H1 (cell line): ENCODE measurements at regions not wholly inside any gene's neighbourhood (a gene's known extent, or its start where the extent isn't known, plus 50 kb on each side); places are given as distances from the start of the nearest gene placed in this dataset.

Source experiments
- CTCF ChIA-PET: fragments of 300-600 bp; sonication (Branson Sonifier 250); formaldehyde crosslinking; loops from one replicate; lab custom pipeline; 2021; ENCODE audit not compliant: partially characterized antibody; lab: Charles Lee
- POLR2A ChIA-PET: fragments of 300-600 bp; sonication (Branson Sonifier 250); formaldehyde crosslinking; loops from one replicate; lab custom pipeline; 2021; ENCODE audit warnings: inconsistent platforms; ENCODE audit not compliant: partially characterized antibody; lab: Charles Lee
- DNase-seq, 2 experiments: peaks; one replicate each; pipeline versions ENCODE4 v3.0.0 to v3.0.0-alpha.2; 2010 to 2022; ENCODE audit warnings: low spot score in 2 of 2, low read depth in 1 of 2, mixed read lengths in 1 of 2
- FAIRE-seq: peaks from 2 replicates; lab custom pipeline; 2011; peaks lifted over from hg19 to GRCh38; lab: Jason Lieb, UNC
- H2AFZ ChIP-seq: 2 replicates; pipeline ENCODE4 v1.8.1; 2012; ENCODE audit warnings: low read length, inconsistent platforms
- H2AK5ac ChIP-seq: 2 replicates; pipeline ENCODE4 v1.6.1; 2013; ENCODE audit warnings: low read depth, low read length
- H2BK120ac ChIP-seq: replicated peaks from 2 replicates; pipeline ENCODE3; 2013; ENCODE audit warnings: low read depth, low read length, inconsistent platforms
- H2BK12ac ChIP-seq: 2 replicates; pipeline ENCODE4 v1.6.1; 2013; ENCODE audit warnings: low read depth, low read length
- H2BK15ac ChIP-seq: 2 replicates; pipeline ENCODE4 v1.6.1; 2013; ENCODE audit warnings: low read length
- H2BK20ac ChIP-seq: 2 replicates; pipeline ENCODE4 v1.6.1; 2013; ENCODE audit warnings: low read length
- H2BK5ac ChIP-seq: 2 replicates; pipeline ENCODE4 v1.6.1; 2013; ENCODE audit warnings: low read depth, low read length
- H3K14ac ChIP-seq: 2 replicates; pipeline ENCODE4 v1.6.1; 2013; ENCODE audit warnings: inconsistent platforms; ENCODE audit not compliant: insufficient read length
- H3K18ac ChIP-seq: 2 replicates; pipeline ENCODE4 v1.6.1; 2013; ENCODE audit warnings: low read length; ENCODE audit errors: extremely low read depth
- H3K23ac ChIP-seq: 2 replicates; pipeline ENCODE4 v1.6.1; 2013; ENCODE audit warnings: inconsistent platforms; ENCODE audit not compliant: insufficient read length
- H3K23me2 ChIP-seq: 2 replicates; pipeline ENCODE4 v1.6.1; 2013; ENCODE audit warnings: low read depth, low read length
- H3K27ac ChIP-seq: 2 replicates; pipeline ENCODE4 v1.6.1; 2011; ENCODE audit warnings: low read depth, low read length, inconsistent platforms
- H3K27me3 ChIP-seq, 4 experiments: replicated peaks in 1 of 4; 1 replicate in 1 of 4; 2 replicates in 3 of 4; pipeline versions ENCODE4 v1.6.1 to v1.8.1; 2011 to 2013; ENCODE audit warnings: low read length in 3 of 4, mild to moderate bottlenecking in 3 of 4, inconsistent platforms in 2 of 4, mixed read lengths in 2 of 4, moderate library complexity in 1 of 4; ENCODE audit not compliant: control insufficient read depth in 3 of 4, insufficient read depth in 3 of 4; ENCODE audit errors: extremely low read depth in 1 of 4
- H3K36me3 ChIP-seq, 4 experiments: 2 replicates each; pipeline versions ENCODE4 v1.6.1 to v1.8.1; 2011 to 2013; ENCODE audit warnings: mild to moderate bottlenecking in 4 of 4, low read length in 3 of 4, moderate library complexity in 2 of 4, control low read depth in 1 of 4, inconsistent platforms in 1 of 4; ENCODE audit not compliant: insufficient read depth in 4 of 4, control insufficient read depth in 2 of 4
- H3K4ac ChIP-seq: replicated peaks from 2 replicates; pipeline ENCODE3; 2013; ENCODE audit warnings: low read length, low read depth, mixed read lengths, inconsistent platforms; ENCODE audit not compliant: insufficient read length
- H3K4me1 ChIP-seq, 4 experiments: replicated peaks in 1 of 4; 1 replicate in 1 of 4; 2 replicates in 3 of 4; pipeline versions ENCODE4 v1.6.1 to v1.8.1; 2011 to 2013; ENCODE audit warnings: low read length in 3 of 4, inconsistent platforms in 2 of 4, mixed read lengths in 1 of 4; ENCODE audit not compliant: insufficient read depth in 4 of 4, control insufficient read depth in 3 of 4
- H3K4me2 ChIP-seq, 2 experiments: 2 replicates each; pipeline versions ENCODE4 v1.6.1 to v1.8.1; 2011 to 2013; ENCODE audit warnings: low read depth in 2 of 2, low read length in 2 of 2, control low read depth in 1 of 2, inconsistent platforms in 1 of 2, mild to moderate bottlenecking in 1 of 2; ENCODE audit not compliant: insufficient read depth in 1 of 2
- H3K4me3 ChIP-seq, 4 experiments: fragments of 200-600, 300-600 bp in 1 of 4; sonication (generic), shearing (Covaris generic), sonication (Bioruptor Twin) in 1 of 4; 2 replicates each; pipeline versions ENCODE4 v1.5.1 to v1.8.1; 2011 to 2016; ENCODE audit warnings: low read length in 4 of 4, low read depth in 3 of 4, control low read depth in 2 of 4, inconsistent platforms in 2 of 4, mild to moderate bottlenecking in 2 of 4, mixed read lengths in 1 of 4, moderate library complexity in 1 of 4; ENCODE audit not compliant: insufficient read depth in 2 of 4; ENCODE audit errors: extremely low read depth in 1 of 4
- H3K56ac ChIP-seq: replicated peaks from 2 replicates; pipeline ENCODE3; 2013; ENCODE audit warnings: low read depth, mild to moderate bottlenecking, mixed read lengths, low read length, inconsistent platforms; ENCODE audit not compliant: insufficient read length
- H3K79me1 ChIP-seq: 2 replicates; pipeline ENCODE4 v1.6.1; 2013; ENCODE audit warnings: low read depth, low read length, control low read depth
- H3K79me2 ChIP-seq, 2 experiments: 2 replicates each; pipeline versions ENCODE4 v1.6.1 to v1.8.1; 2012 to 2013; ENCODE audit warnings: low read length in 2 of 2, mild to moderate bottlenecking in 2 of 2, inconsistent platforms in 1 of 2; ENCODE audit not compliant: insufficient read depth in 2 of 2, control insufficient read depth in 1 of 2
- H3K9ac ChIP-seq, 4 experiments: replicated peaks in 1 of 4; 1 replicate in 1 of 4; 2 replicates in 3 of 4; pipeline versions ENCODE4 v1.6.1 to v1.8.1; 2011 to 2013; ENCODE audit warnings: low read depth in 3 of 4, low read length in 3 of 4, control low read depth in 2 of 4, mild to moderate bottlenecking in 2 of 4, moderate library complexity in 2 of 4, inconsistent platforms in 1 of 4; ENCODE audit errors: extremely low read depth in 1 of 4
- H3K9me3 ChIP-seq, 2 experiments: 2 replicates each; pipeline versions ENCODE4 v1.6.1 to v1.8.1; 2012 to 2013; ENCODE audit warnings: mild to moderate bottlenecking in 2 of 2, moderate library complexity in 2 of 2, control low read depth in 1 of 2, inconsistent platforms in 1 of 2, low read depth in 1 of 2, low read length in 1 of 2, mixed read lengths in 1 of 2; ENCODE audit not compliant: insufficient read depth in 2 of 2
- H4K20me1 ChIP-seq, 2 experiments: replicated peaks in 1 of 2; 2 replicates each; pipeline versions ENCODE3 to v1.8.1; 2011 to 2013; ENCODE audit warnings: inconsistent platforms in 2 of 2, low read length in 2 of 2, mild to moderate bottlenecking in 1 of 2; ENCODE audit not compliant: insufficient read depth in 2 of 2, control insufficient read depth in 1 of 2
- H4K5ac ChIP-seq: 2 replicates; pipeline ENCODE4 v1.6.1; 2013; ENCODE audit warnings: low read length, low read depth, mixed read lengths, inconsistent platforms; ENCODE audit not compliant: insufficient read length
- H4K8ac ChIP-seq: 2 replicates; pipeline ENCODE4 v1.8.0; 2013; ENCODE audit warnings: mild to moderate bottlenecking, moderate library complexity, low read length, inconsistent platforms; ENCODE audit not compliant: insufficient read depth; ENCODE audit errors: extremely low read depth
- H4K91ac ChIP-seq: replicated peaks from 2 replicates; pipeline ENCODE3; 2013; ENCODE audit warnings: low read length, mixed read lengths, inconsistent platforms; ENCODE audit not compliant: insufficient read length
- CHD2 ChIP-seq: IDR thresholded peaks from 2 replicates; pipeline ENCODE4 v1.6.1; 2012; ENCODE audit warnings: low read length, improper control_type of control experiment
- RXRA ChIP-seq: IDR thresholded peaks from 2 replicates; pipeline ENCODE4 v1.6.1; 2011; ENCODE audit warnings: low read depth, mild to moderate bottlenecking, low read length, moderate library complexity; ENCODE audit not compliant: insufficient read depth
- SP1 ChIP-seq: IDR thresholded peaks from 2 replicates; pipeline ENCODE4 v1.6.1; 2011; ENCODE audit warnings: low read depth, low read length
- WGBS, 2 experiments: shearing (Covaris generic) in 1 of 2; methylation state at CpG; one replicate each; pipeline versions ENCODE4 v1.1.6 to v1.1.7; 2013 to 2015; ENCODE audit warnings: low lambda C conversion rate in 2 of 2, mixed read lengths in 2 of 2, inconsistent platforms in 1 of 2, low coverage in 1 of 2, missing lambda C conversion rate in 1 of 2; ENCODE audit not compliant: insufficient replicate concordance in 2 of 2, insufficient coverage in 1 of 2, insufficient read length in 1 of 2; ENCODE audit errors: extremely low coverage in 1 of 2, missing lambda C conversion rate in 1 of 2; 5-methylcytosine and 5-hydroxymethylcytosine counted together

- no peak overlapping the region for H3K4ac ChIP-seq
- H3K27ac ChIP-seq, result no peak overlapping the region
- H3K18ac ChIP-seq, result no peak overlapping the region
- H2BK12ac ChIP-seq, result no peak overlapping the region
- no peak overlapping the region for H2AFZ ChIP-seq
- 73% methylated on average over 2 of the region's 2 CpGs; no CpG with 5 or more reads in 1 of the 2 experiments for WGBS, 2 experiments
- no peak overlapping the region for H3K9ac ChIP-seq
- no peak overlapping the region for H3K23ac ChIP-seq
- ChIA-PET POLR2A (no interaction called here), CTCF (no interaction called here)
- H3K9me3 ChIP-seq, result no peaks in the 10 kb centered on the region
- H3K4me3 ChIP-seq, result no peak overlapping the region
- no peaks in the 10 kb centered on the region for H4K20me1 ChIP-seq
- no peaks in the 10 kb centered on the region for H3K79me2 ChIP-seq
- no peak overlapping the region for H4K5ac ChIP-seq
- no peak overlapping the region for H2BK20ac ChIP-seq
- no peaks in the 10 kb centered on the region for H3K23me2 ChIP-seq
- H3K36me3 ChIP-seq, result no peaks in the 10 kb centered on the region
- no peaks in the 10 kb centered on the region for H3K4me1 ChIP-seq
- no peak for TF ChIP-seq RXRA
- TF ChIP-seq CHD2, result no peak
- no peak for TF ChIP-seq SP1
- H3K27me3 ChIP-seq, result no peaks in the 10 kb centered on the region
- no peak overlapping the region for H4K8ac ChIP-seq
- H2AK5ac ChIP-seq, result no peak overlapping the region
- H2BK120ac ChIP-seq, result no peak overlapping the region
- no peak overlapping the region for H3K56ac ChIP-seq
- FAIRE-seq (no peak), DNase-seq (no peak)
- no peak overlapping the region for H3K4me2 ChIP-seq
- no peak overlapping the region for H2BK5ac ChIP-seq
- no peak overlapping the region for H2BK15ac ChIP-seq
- no peak overlapping the region for H4K91ac ChIP-seq
- no peak overlapping the region for H3K14ac ChIP-seq
- H3K79me1 ChIP-seq, result no peaks in the 10 kb centered on the region
Measured at GRCh38 chr13:84910423-84910822, 888.8 kb downstream of the SLITRK6 start.
